ENCODE measurements at regions not wholly inside any gene's neighbourhood (a gene's known extent, or its start where the extent isn't known, plus 50 kb on each side); places are given as distances from the start of the nearest gene placed in this dataset.
"Not testable (repeated sequence)": the region's sequence is repeated elsewhere in the genome, so short reads cannot be mapped to it uniquely, and the experiment has no call there.

DNA sequence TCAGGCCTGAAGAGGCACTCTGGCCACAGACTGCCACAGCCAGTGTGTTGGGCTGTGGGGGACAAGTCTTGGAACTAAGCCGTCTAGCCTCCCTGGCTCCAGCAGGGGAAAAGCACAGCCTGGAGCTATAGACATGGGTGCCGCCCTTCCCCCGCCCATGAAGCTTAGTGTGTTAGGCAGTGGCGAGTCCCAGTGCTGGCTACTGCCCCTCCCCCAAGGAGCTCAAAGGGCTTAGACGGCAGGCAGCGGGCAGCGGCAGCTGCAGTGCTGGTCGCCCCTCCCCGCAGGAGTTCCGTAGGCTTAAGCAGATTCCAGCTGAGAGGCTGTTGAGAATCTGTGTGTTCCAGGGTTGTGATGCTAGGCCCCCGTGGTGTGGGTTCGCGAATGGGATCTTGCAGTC is 135.8 kb upstream of the RORA start:
- ChIA-PET CTCF (interaction anchor here (0.5 to 0.9 kb wide), 5 partner anchors 137 to 1517 kb away, joined by 3 to 5 read pairs (median 4); no protein-coding TSS in a partner anchor), POLR2A (no interaction called here)
- no peak overlapping the region for H3K27ac Mint-ChIP-seq
- TF ChIP-seq SMAD3 (CRISPR knock-in tag; IDR thresholded peaks at IDR 0.05; ENCODE audit: borderline replicate concordance) (0 out of 2 replicates have a peak, but pooled peaks have one; percentile 26), SP1 (CRISPR knock-in tag; conservative IDR thresholded peaks at IDR 0.05) (peak; percentile 57), TEAD1 (CRISPR knock-in tag; IDR thresholded peaks at IDR 0.05) (peak; percentile 77; the same call in 1 of the 2 replicates), NFE2L1 (CRISPR knock-in tag; IDR thresholded peaks at IDR 0.05) (0 out of 2 replicates have a peak, but pooled peaks have one; percentile 21), FOXP1 (CRISPR knock-in tag; IDR thresholded peaks at IDR 0.05; ENCODE audit: borderline replicate concordance) (peak; percentile 84; the same call in 1 of the 2 replicates), ZNF263 (CRISPR knock-in tag; IDR thresholded peaks at IDR 0.05; ENCODE audit: low read depth) (no peak), SOX15 (CRISPR knock-in tag; IDR thresholded peaks at IDR 0.05) (no peak), ZNF671 (CRISPR knock-in tag; IDR thresholded peaks at IDR 0.05) (no peak), ZNF423 (CRISPR knock-in tag; IDR thresholded peaks at IDR 0.05) (peak; percentile 97)
- TF ChIP-seq, protein P1, sequence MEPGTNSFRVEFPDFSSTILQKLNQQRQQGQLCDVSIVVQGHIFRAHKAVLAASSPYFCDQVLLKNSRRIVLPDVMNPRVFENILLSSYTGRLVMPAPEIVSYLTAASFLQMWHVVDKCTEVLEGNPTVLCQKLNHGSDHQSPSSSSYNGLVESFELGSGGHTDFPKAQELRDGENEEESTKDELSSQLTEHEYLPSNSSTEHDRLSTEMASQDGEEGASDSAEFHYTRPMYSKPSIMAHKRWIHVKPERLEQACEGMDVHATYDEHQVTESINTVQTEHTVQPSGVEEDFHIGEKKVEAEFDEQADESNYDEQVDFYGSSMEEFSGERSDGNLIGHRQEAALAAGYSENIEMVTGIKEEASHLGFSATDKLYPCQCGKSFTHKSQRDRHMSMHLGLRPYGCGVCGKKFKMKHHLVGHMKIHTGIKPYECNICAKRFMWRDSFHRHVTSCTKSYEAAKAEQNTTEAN (CRISPR knock-in tag; IDR thresholded peaks at IDR 0.05), result 0 out of 2 replicates have a peak, but pooled peaks have one; percentile 53
- TF ChIP-seq, protein P2, sequence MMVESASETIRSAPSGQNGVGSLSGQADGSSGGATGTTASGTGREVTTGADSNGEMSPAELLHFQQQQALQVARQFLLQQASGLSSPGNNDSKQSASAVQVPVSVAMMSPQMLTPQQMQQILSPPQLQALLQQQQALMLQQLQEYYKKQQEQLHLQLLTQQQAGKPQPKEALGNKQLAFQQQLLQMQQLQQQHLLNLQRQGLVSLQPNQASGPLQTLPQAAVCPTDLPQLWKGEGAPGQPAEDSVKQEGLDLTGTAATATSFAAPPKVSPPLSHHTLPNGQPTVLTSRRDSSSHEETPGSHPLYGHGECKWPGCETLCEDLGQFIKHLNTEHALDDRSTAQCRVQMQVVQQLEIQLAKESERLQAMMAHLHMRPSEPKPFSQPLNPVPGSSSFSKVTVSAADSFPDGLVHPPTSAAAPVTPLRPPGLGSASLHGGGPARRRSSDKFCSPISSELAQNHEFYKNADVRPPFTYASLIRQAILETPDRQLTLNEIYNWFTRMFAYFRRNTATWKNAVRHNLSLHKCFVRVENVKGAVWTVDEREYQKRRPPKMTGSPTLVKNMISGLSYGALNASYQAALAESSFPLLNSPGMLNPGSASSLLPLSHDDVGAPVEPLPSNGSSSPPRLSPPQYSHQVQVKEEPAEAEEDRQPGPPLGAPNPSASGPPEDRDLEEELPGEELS (CRISPR knock-in tag; IDR thresholded peaks at IDR 0.05), result peak; percentile 21; the same call in 1 of the 2 replicates
- TF ChIP-seq, protein P3, sequence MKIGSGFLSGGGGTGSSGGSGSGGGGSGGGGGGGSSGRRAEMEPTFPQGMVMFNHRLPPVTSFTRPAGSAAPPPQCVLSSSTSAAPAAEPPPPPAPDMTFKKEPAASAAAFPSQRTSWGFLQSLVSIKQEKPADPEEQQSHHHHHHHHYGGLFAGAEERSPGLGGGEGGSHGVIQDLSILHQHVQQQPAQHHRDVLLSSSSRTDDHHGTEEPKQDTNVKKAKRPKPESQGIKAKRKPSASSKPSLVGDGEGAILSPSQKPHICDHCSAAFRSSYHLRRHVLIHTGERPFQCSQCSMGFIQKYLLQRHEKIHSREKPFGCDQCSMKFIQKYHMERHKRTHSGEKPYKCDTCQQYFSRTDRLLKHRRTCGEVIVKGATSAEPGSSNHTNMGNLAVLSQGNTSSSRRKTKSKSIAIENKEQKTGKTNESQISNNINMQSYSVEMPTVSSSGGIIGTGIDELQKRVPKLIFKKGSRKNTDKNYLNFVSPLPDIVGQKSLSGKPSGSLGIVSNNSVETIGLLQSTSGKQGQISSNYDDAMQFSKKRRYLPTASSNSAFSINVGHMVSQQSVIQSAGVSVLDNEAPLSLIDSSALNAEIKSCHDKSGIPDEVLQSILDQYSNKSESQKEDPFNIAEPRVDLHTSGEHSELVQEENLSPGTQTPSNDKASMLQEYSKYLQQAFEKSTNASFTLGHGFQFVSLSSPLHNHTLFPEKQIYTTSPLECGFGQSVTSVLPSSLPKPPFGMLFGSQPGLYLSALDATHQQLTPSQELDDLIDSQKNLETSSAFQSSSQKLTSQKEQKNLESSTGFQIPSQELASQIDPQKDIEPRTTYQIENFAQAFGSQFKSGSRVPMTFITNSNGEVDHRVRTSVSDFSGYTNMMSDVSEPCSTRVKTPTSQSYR (CRISPR knock-in tag; IDR thresholded peaks at IDR 0.05), result peak; percentile 85; the same call in 1 of the 2 replicates
- TF ChIP-seq, protein P4, sequence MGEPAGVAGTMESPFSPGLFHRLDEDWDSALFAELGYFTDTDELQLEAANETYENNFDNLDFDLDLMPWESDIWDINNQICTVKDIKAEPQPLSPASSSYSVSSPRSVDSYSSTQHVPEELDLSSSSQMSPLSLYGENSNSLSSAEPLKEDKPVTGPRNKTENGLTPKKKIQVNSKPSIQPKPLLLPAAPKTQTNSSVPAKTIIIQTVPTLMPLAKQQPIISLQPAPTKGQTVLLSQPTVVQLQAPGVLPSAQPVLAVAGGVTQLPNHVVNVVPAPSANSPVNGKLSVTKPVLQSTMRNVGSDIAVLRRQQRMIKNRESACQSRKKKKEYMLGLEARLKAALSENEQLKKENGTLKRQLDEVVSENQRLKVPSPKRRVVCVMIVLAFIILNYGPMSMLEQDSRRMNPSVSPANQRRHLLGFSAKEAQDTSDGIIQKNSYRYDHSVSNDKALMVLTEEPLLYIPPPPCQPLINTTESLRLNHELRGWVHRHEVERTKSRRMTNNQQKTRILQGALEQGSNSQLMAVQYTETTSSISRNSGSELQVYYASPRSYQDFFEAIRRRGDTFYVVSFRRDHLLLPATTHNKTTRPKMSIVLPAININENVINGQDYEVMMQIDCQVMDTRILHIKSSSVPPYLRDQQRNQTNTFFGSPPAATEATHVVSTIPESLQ (CRISPR knock-in tag; IDR thresholded peaks at IDR 0.05), result no peak
- TF ChIP-seq, protein P5, sequence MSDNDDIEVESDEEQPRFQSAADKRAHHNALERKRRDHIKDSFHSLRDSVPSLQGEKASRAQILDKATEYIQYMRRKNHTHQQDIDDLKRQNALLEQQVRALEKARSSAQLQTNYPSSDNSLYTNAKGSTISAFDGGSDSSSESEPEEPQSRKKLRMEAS (CRISPR knock-in tag; IDR thresholded peaks at IDR 0.05), result 0 out of 2 replicates have a peak, but pooled peaks have one; percentile 18
- TF ChIP-seq, protein P6, sequence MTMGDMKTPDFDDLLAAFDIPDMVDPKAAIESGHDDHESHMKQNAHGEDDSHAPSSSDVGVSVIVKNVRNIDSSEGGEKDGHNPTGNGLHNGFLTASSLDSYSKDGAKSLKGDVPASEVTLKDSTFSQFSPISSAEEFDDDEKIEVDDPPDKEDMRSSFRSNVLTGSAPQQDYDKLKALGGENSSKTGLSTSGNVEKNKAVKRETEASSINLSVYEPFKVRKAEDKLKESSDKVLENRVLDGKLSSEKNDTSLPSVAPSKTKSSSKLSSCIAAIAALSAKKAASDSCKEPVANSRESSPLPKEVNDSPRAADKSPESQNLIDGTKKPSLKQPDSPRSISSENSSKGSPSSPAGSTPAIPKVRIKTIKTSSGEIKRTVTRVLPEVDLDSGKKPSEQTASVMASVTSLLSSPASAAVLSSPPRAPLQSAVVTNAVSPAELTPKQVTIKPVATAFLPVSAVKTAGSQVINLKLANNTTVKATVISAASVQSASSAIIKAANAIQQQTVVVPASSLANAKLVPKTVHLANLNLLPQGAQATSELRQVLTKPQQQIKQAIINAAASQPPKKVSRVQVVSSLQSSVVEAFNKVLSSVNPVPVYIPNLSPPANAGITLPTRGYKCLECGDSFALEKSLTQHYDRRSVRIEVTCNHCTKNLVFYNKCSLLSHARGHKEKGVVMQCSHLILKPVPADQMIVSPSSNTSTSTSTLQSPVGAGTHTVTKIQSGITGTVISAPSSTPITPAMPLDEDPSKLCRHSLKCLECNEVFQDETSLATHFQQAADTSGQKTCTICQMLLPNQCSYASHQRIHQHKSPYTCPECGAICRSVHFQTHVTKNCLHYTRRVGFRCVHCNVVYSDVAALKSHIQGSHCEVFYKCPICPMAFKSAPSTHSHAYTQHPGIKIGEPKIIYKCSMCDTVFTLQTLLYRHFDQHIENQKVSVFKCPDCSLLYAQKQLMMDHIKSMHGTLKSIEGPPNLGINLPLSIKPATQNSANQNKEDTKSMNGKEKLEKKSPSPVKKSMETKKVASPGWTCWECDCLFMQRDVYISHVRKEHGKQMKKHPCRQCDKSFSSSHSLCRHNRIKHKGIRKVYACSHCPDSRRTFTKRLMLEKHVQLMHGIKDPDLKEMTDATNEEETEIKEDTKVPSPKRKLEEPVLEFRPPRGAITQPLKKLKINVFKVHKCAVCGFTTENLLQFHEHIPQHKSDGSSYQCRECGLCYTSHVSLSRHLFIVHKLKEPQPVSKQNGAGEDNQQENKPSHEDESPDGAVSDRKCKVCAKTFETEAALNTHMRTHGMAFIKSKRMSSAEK (CRISPR knock-in tag; IDR thresholded peaks at IDR 0.05; ENCODE audit: borderline replicate concordance), result no peak
- TF ChIP-seq, protein P7, sequence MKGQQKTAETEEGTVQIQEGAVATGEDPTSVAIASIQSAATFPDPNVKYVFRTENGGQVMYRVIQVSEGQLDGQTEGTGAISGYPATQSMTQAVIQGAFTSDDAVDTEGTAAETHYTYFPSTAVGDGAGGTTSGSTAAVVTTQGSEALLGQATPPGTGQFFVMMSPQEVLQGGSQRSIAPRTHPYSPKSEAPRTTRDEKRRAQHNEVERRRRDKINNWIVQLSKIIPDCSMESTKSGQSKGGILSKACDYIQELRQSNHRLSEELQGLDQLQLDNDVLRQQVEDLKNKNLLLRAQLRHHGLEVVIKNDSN (CRISPR knock-in tag; IDR thresholded peaks at IDR 0.05), result 0 out of 2 replicates have a peak, but pooled peaks have one; percentile 11
- H3K4me1 Mint-ChIP-seq, result peaks cover 15% of the 10 kb centered on the region
- peak overlapping the region; percentile 42 for H3K4me3 Mint-ChIP-seq
- DNase-seq (ENCODE audit: low spot score), result peak; percentile 78
- ATAC-seq, result peak; percentile 94
- peaks cover 2% of the 10 kb centered on the region; the same call in 1 of the 2 replicates for H3K27me3 Mint-ChIP-seq (ENCODE audit: low read depth)
- peaks cover 40% of the 10 kb centered on the region for H3K9me3 Mint-ChIP-seq
- H3K36me3 Mint-ChIP-seq, result peaks cover 15% of the 10 kb centered on the region

DNA sequence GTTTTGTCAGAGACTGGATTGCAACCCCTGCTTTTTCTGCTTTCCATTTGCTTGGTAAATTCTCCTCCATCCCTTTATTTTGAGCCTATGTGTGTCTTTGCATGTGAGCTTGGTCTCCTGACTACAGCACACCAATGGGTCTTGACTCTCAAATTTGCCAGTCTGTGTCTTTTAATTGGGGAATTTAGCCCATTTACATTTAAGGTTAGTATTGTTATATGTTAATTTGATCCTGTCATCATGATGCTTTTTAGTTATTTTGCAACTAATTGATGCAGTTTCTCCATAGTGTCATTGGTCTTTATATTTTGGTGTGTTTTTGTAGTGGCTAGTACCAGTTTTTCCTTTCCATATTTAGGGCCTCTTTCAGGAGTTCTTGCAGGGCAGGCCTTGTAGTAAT is 133.8 kb upstream of the RORA start:
- DNase-seq (ENCODE audit: low spot score); POLR2A ChIA-PET; ATAC-seq; H3K27ac Mint-ChIP-seq; H3K4me3 Mint-ChIP-seq; H3K27me3 Mint-ChIP-seq (ENCODE audit: low read depth); CTCF ChIA-PET: not testable (repeated sequence)
- Mint-ChIP-seq H3K4me1 (peaks cover 15% of the 10 kb centered on the region), H3K9me3 (peaks cover 46% of the 10 kb centered on the region), H3K36me3 (peaks cover 15% of the 10 kb centered on the region)

Data from WTC11 (cell line).